ENCODE measurements at regions not wholly inside any gene's neighbourhood (a gene's known extent, or its start where the extent isn't known, plus 50 kb on each side); places are given as distances from the start of the nearest gene placed in this dataset.

DNA sequence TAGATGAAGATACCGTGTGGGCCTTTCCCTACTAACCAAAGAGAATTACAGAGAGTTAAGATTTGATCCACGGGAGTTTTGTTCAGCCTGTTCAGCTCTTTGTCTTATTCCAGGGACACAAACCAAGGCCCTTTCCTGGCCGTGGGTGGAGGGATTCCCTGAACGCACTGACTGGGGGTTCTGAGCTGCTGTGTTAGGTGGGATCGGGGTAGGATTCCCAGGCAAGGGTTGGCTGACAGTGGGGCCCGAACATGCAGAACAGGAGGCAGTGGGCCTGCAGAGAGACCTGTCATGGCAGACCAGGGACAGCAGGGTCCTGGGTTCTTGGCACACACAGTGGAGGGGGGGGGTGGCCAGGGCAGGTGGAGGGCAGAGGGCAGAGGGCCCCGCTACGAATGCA, 89.5 kb upstream of the MKI67 start:
- Histone ChIP-seq H3K4me3 (ENCODE audit: low read length) (no peak overlapping the region), H3K9me2 (ENCODE audit: insufficient read depth, low read length) (no peaks in the 10 kb centered on the region), H3K4me2 (ENCODE audit: low read length) (no peak overlapping the region), H3K36me3 (ENCODE audit: insufficient read depth, low read length) (no peaks in the 10 kb centered on the region), H3K27me3 (ENCODE audit: insufficient read depth, low read depth, low read length) (no peaks in the 10 kb centered on the region), H2AFZ (ENCODE audit: low read depth, low read length) (no peak overlapping the region), H3K27ac (ENCODE audit: low read length) (no peak overlapping the region), H3K9ac (ENCODE audit: low read length) (no peak overlapping the region), H4K20me1 (ENCODE audit: insufficient read depth) (no peaks in the 10 kb centered on the region), H3F3A (ENCODE audit: insufficient read depth, low read length, poor library complexity, severe bottlenecking) (no peaks in the 10 kb centered on the region), H3K79me2 (replicated peaks; ENCODE audit: insufficient read depth, low read length) (no peaks in the 10 kb centered on the region), H3K9me3 (ENCODE audit: low read length) (no peaks in the 10 kb centered on the region)
- TF ChIP-seq TAF1 (IDR thresholded peaks at IDR 0.05; ENCODE audit: low read depth) (no peak), EZH2 (IDR thresholded peaks at IDR 0.05; ENCODE audit: borderline replicate concordance, insufficient read depth, low read length, poor library complexity, severe bottlenecking) (no peak), SMC3 (conservative IDR thresholded peaks at IDR 0.05; ENCODE audit: poor library complexity) (no peak), EP300 (conservative IDR thresholded peaks at IDR 0.05; ENCODE audit: poor library complexity, severe bottlenecking) (no peak), MXI1 (conservative IDR thresholded peaks at IDR 0.05; ENCODE audit: poor library complexity, severe bottlenecking) (no peak), POLR2AphosphoS5 (IDR thresholded peaks at IDR 0.05) (no peak), RAD21 (conservative IDR thresholded peaks at IDR 0.05) (no peak)
- TF ChIP-seq, protein P1, sequence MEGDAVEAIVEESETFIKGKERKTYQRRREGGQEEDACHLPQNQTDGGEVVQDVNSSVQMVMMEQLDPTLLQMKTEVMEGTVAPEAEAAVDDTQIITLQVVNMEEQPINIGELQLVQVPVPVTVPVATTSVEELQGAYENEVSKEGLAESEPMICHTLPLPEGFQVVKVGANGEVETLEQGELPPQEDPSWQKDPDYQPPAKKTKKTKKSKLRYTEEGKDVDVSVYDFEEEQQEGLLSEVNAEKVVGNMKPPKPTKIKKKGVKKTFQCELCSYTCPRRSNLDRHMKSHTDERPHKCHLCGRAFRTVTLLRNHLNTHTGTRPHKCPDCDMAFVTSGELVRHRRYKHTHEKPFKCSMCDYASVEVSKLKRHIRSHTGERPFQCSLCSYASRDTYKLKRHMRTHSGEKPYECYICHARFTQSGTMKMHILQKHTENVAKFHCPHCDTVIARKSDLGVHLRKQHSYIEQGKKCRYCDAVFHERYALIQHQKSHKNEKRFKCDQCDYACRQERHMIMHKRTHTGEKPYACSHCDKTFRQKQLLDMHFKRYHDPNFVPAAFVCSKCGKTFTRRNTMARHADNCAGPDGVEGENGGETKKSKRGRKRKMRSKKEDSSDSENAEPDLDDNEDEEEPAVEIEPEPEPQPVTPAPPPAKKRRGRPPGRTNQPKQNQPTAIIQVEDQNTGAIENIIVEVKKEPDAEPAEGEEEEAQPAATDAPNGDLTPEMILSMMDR (IDR thresholded peaks at IDR 0.05; ENCODE audit: poor library complexity, severe bottlenecking) = no peak
- TF ChIP-seq, protein P2, sequence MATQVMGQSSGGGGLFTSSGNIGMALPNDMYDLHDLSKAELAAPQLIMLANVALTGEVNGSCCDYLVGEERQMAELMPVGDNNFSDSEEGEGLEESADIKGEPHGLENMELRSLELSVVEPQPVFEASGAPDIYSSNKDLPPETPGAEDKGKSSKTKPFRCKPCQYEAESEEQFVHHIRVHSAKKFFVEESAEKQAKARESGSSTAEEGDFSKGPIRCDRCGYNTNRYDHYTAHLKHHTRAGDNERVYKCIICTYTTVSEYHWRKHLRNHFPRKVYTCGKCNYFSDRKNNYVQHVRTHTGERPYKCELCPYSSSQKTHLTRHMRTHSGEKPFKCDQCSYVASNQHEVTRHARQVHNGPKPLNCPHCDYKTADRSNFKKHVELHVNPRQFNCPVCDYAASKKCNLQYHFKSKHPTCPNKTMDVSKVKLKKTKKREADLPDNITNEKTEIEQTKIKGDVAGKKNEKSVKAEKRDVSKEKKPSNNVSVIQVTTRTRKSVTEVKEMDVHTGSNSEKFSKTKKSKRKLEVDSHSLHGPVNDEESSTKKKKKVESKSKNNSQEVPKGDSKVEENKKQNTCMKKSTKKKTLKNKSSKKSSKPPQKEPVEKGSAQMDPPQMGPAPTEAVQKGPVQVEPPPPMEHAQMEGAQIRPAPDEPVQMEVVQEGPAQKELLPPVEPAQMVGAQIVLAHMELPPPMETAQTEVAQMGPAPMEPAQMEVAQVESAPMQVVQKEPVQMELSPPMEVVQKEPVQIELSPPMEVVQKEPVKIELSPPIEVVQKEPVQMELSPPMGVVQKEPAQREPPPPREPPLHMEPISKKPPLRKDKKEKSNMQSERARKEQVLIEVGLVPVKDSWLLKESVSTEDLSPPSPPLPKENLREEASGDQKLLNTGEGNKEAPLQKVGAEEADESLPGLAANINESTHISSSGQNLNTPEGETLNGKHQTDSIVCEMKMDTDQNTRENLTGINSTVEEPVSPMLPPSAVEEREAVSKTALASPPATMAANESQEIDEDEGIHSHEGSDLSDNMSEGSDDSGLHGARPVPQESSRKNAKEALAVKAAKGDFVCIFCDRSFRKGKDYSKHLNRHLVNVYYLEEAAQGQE (IDR thresholded peaks at IDR 0.05; ENCODE audit: borderline replicate concordance) = no peak

DNA sequence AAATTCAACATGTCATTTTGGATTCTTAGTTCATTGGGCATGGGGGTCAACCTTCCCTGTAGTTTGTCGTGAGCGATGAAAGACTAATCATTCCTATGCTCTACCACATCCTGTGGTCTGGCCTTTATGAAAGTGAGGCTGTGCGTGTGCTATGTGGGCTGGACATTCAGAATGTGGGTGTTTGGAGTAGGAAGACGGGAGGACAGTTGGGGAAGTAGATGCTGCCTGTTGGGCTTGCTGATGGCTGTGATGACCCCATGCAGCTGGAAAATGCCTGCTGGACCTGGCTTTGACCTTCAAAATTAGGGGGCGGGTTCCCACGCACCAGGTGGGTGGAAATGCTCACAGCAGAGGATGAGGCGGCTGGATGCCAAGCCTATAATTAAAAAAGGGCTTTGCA, 90.9 kb upstream of the MKI67 start:
- Histone ChIP-seq H4K20me1 (ENCODE audit: insufficient read depth) (no peaks in the 10 kb centered on the region), H3K4me2 (ENCODE audit: low read length) (no peak overlapping the region), H3K4me3 (ENCODE audit: low read length) (no peak overlapping the region), H3K79me2 (replicated peaks; ENCODE audit: insufficient read depth, low read length) (no peaks in the 10 kb centered on the region), H3K9ac (ENCODE audit: low read length) (no peak overlapping the region), H3K27me3 (ENCODE audit: insufficient read depth, low read depth, low read length) (no peaks in the 10 kb centered on the region), H3K36me3 (ENCODE audit: insufficient read depth, low read length) (no peaks in the 10 kb centered on the region), H3K9me2 (ENCODE audit: insufficient read depth, low read length) (no peaks in the 10 kb centered on the region), H3K9me3 (ENCODE audit: low read length) (no peaks in the 10 kb centered on the region), H3K27ac (ENCODE audit: low read length) (no peak overlapping the region), H2AFZ (ENCODE audit: low read depth, low read length) (no peak overlapping the region), H3F3A (ENCODE audit: insufficient read depth, low read length, poor library complexity, severe bottlenecking) (no peaks in the 10 kb centered on the region)
- TF ChIP-seq, protein P2 (IDR thresholded peaks at IDR 0.05; ENCODE audit: borderline replicate concordance) = no peak
- no peak for TF ChIP-seq POLR2AphosphoS5 (IDR thresholded peaks at IDR 0.05)
- TF ChIP-seq, protein P1 (IDR thresholded peaks at IDR 0.05; ENCODE audit: poor library complexity, severe bottlenecking) = no peak
